ENCODE measurements at regions not wholly inside any gene's neighbourhood (a gene's known extent, or its start where the extent isn't known, plus 50 kb on each side); places are given as distances from the start of the nearest gene placed in this dataset.

GRCh38 chr5:163759000-163759704 lies 253.7 kb downstream of the MAT2B start:
- H3K4me3 ChIP-seq (ENCODE audit: low read length), result no peak overlapping the region
- TF ChIP-seq ZNF274 (IDR thresholded peaks at IDR 0.05; ENCODE audit: low read depth, low read length), result no peak

- no peak for TF ChIP-seq ZNF274 (IDR thresholded peaks at IDR 0.05; ENCODE audit: low read depth, low read length)
- H3K4me3 ChIP-seq (ENCODE audit: low read length), result no peak overlapping the region
Observed at GRCh38 chr5:163760498-163760897, 255.1 kb downstream of the MAT2B start.

GRCh38 chr5:163766936-163767670 lies 261.7 kb downstream of the MAT2B start:
- H3K4me3 ChIP-seq (ENCODE audit: low read length), result no peak overlapping the region
- TF ChIP-seq ZNF274 (IDR thresholded peaks at IDR 0.05; ENCODE audit: low read depth, low read length), result no peak

GRCh38 chr5:163770625-163771024 lies 265.2 kb downstream of the MAT2B start:
- H3K4me3 ChIP-seq (ENCODE audit: low read length), result no peak overlapping the region
- no peak for TF ChIP-seq ZNF274 (IDR thresholded peaks at IDR 0.05; ENCODE audit: low read depth, low read length)

- no peak overlapping the region for H3K4me3 ChIP-seq (ENCODE audit: low read length)
- no peak for TF ChIP-seq ZNF274 (IDR thresholded peaks at IDR 0.05; ENCODE audit: low read depth, low read length)
Observed at GRCh38 chr5:163772241-163772640, 266.8 kb downstream of the MAT2B start.

GRCh38 chr5:163772644-163773043 lies 267.2 kb downstream of the MAT2B start:
- TF ChIP-seq ZNF274 (IDR thresholded peaks at IDR 0.05; ENCODE audit: low read depth, low read length), result no peak
- H3K4me3 ChIP-seq (ENCODE audit: low read length), result no peak overlapping the region

- TF ChIP-seq ZNF274 (IDR thresholded peaks at IDR 0.05; ENCODE audit: low read depth, low read length), result no peak
- no peak overlapping the region for H3K4me3 ChIP-seq (ENCODE audit: low read length)
Observed at GRCh38 chr5:163773226-163773625, 267.8 kb downstream of the MAT2B start.

- no peak for TF ChIP-seq ZNF274 (IDR thresholded peaks at IDR 0.05; ENCODE audit: low read depth, low read length)
- H3K4me3 ChIP-seq (ENCODE audit: low read length), result no peak overlapping the region
Observed at GRCh38 chr5:163789870-163790269, 284.5 kb downstream of the MAT2B start.

- no peak overlapping the region for H3K4me3 ChIP-seq (ENCODE audit: low read length)
- TF ChIP-seq ZNF274 (IDR thresholded peaks at IDR 0.05; ENCODE audit: low read depth, low read length), result no peak
Observed at GRCh38 chr5:163790497-163790896, 285.1 kb downstream of the MAT2B start.

- no peak overlapping the region for H3K4me3 ChIP-seq (ENCODE audit: low read length)
- no peak for TF ChIP-seq ZNF274 (IDR thresholded peaks at IDR 0.05; ENCODE audit: low read depth, low read length)
Observed at GRCh38 chr5:163794993-163795392, 289.6 kb downstream of the MAT2B start.

- TF ChIP-seq ZNF274 (IDR thresholded peaks at IDR 0.05; ENCODE audit: low read depth, low read length), result no peak
- H3K4me3 ChIP-seq (ENCODE audit: low read length), result no peak overlapping the region
Observed at GRCh38 chr5:163807781-163808180, 302.4 kb downstream of the MAT2B start.

- no peak for TF ChIP-seq ZNF274 (IDR thresholded peaks at IDR 0.05; ENCODE audit: low read depth, low read length)
Observed at GRCh38 chr5:163809473-163809872, 304.1 kb downstream of the MAT2B start.

GRCh38 chr5:163813900-163814299 lies 308.5 kb downstream of the MAT2B start:
- H3K4me3 ChIP-seq (ENCODE audit: low read length), result no peak overlapping the region
- no peak for TF ChIP-seq ZNF274 (IDR thresholded peaks at IDR 0.05; ENCODE audit: low read depth, low read length)

More at GRCh38 chr5:163809473-163809872, 304.1 kb downstream of the MAT2B start:
- H3K4me3 ChIP-seq (ENCODE audit: low read length), result no peak overlapping the region

- no peak overlapping the region for H3K4me3 ChIP-seq (ENCODE audit: low read length)
- no peak for TF ChIP-seq ZNF274 (IDR thresholded peaks at IDR 0.05; ENCODE audit: low read depth, low read length)
Observed at GRCh38 chr5:163815240-163815791, 309.9 kb downstream of the MAT2B start.

- TF ChIP-seq ZNF274 (IDR thresholded peaks at IDR 0.05; ENCODE audit: low read depth, low read length), result no peak
Observed at GRCh38 chr5:163821142-163821541, 315.7 kb downstream of the MAT2B start.

More at GRCh38 chr5:163821142-163821541, 315.7 kb downstream of the MAT2B start:
- no peak overlapping the region for H3K4me3 ChIP-seq (ENCODE audit: low read length)
